ENCODE measurements at regions not wholly inside any gene's neighbourhood (a gene's known extent, or its start where the extent isn't known, plus 50 kb on each side); places are given as distances from the start of the nearest gene placed in this dataset.
"Not testable (repeated sequence)": the region's sequence is repeated elsewhere in the genome, so short reads cannot be mapped to it uniquely, and the experiment has no call there.

- DNase-seq (ENCODE audit: low read depth) = no peak
- H3K4me3 ChIP-seq (ENCODE audit: low read depth, low read length) = no peak overlapping the region
- TF ChIP-seq CTCF (conservative IDR thresholded peaks at IDR 0.05; ENCODE audit: low read depth, low read length) = no peak
Observed at GRCh38 chr11:42840176-42840829, 471.5 kb upstream of the API5 start.

- no peak overlapping the region for H3K4me3 ChIP-seq (ENCODE audit: low read depth, low read length)
- TF ChIP-seq CTCF (conservative IDR thresholded peaks at IDR 0.05; ENCODE audit: low read depth, low read length) = no peak
- DNase-seq (ENCODE audit: low read depth) = no peak
Observed at GRCh38 chr11:42840860-42841259, 470.9 kb upstream of the API5 start.

GRCh38 chr11:42841556-42841955 is 470.2 kb upstream of the API5 start:
- TF ChIP-seq CTCF (conservative IDR thresholded peaks at IDR 0.05; ENCODE audit: low read depth, low read length) = no peak
- no peak for DNase-seq (ENCODE audit: low read depth)
- no peak overlapping the region for H3K4me3 ChIP-seq (ENCODE audit: low read depth, low read length)

- no peak for TF ChIP-seq CTCF (conservative IDR thresholded peaks at IDR 0.05; ENCODE audit: low read depth, low read length)
- no peak overlapping the region for H3K4me3 ChIP-seq (ENCODE audit: low read depth, low read length)
- DNase-seq (ENCODE audit: low read depth) = no peak
Observed at GRCh38 chr11:42849362-42849761, 462.4 kb upstream of the API5 start.

- DNase-seq (ENCODE audit: low read depth) = no peak
- TF ChIP-seq CTCF (conservative IDR thresholded peaks at IDR 0.05; ENCODE audit: low read depth, low read length) = no peak
- no peak overlapping the region for H3K4me3 ChIP-seq (ENCODE audit: low read depth, low read length)
Observed at GRCh38 chr11:42857344-42857743, 454.5 kb upstream of the API5 start.

- no peak for DNase-seq (ENCODE audit: low read depth)
- no peak overlapping the region for H3K4me3 ChIP-seq (ENCODE audit: low read depth, low read length)
Observed at GRCh38 chr11:42870480-42870879, 441.3 kb upstream of the API5 start.

GRCh38 chr11:42873800-42874405 is 437.9 kb upstream of the API5 start:
- DNase-seq (ENCODE audit: low read depth); H3K4me3 ChIP-seq (ENCODE audit: low read depth, low read length): not testable (repeated sequence)

More at GRCh38 chr11:42870480-42870879, 441.3 kb upstream of the API5 start:
- TF ChIP-seq CTCF (conservative IDR thresholded peaks at IDR 0.05; ENCODE audit: low read depth, low read length) = no peak

- not testable (repeated sequence) for DNase-seq (ENCODE audit: low read depth); H3K4me3 ChIP-seq (ENCODE audit: low read depth, low read length)
Observed at GRCh38 chr11:42881335-42881734, 430.5 kb upstream of the API5 start.
